ENCODE measurements at regions not wholly inside any gene's neighbourhood (a gene's known extent, or its start where the extent isn't known, plus 50 kb on each side); places are given as distances from the start of the nearest gene placed in this dataset.

DNA sequence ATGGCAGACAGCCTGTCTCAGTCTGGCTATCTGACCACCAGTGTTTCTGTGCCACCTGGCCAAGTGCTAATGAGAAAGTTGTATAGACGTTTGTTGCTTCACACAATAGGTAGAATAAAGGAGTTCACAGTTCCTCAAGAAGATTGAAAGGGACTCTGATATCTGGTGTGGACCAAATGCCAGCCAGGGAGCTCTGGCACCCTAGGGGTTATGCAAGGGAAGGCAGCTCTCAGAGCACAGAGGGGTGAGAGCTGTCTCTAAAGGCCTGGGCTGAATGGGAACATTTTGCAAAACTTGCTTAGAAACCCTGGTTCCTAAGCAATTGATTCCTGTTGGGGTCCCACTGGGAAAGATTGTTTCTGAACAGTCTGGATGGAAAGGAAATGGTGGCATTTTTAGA, 553.8 kb downstream of the EPHA4 start:
- TF ChIP-seq, protein P1, sequence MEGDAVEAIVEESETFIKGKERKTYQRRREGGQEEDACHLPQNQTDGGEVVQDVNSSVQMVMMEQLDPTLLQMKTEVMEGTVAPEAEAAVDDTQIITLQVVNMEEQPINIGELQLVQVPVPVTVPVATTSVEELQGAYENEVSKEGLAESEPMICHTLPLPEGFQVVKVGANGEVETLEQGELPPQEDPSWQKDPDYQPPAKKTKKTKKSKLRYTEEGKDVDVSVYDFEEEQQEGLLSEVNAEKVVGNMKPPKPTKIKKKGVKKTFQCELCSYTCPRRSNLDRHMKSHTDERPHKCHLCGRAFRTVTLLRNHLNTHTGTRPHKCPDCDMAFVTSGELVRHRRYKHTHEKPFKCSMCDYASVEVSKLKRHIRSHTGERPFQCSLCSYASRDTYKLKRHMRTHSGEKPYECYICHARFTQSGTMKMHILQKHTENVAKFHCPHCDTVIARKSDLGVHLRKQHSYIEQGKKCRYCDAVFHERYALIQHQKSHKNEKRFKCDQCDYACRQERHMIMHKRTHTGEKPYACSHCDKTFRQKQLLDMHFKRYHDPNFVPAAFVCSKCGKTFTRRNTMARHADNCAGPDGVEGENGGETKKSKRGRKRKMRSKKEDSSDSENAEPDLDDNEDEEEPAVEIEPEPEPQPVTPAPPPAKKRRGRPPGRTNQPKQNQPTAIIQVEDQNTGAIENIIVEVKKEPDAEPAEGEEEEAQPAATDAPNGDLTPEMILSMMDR (conservative IDR thresholded peaks at IDR 0.05; ENCODE audit: low read length) = no peak
- no peak for TF ChIP-seq EZH2phosphoT487 (IDR thresholded peaks at IDR 0.05; ENCODE audit: borderline replicate concordance)
- Histone ChIP-seq H3K9me2 (replicated peaks; ENCODE audit: low read depth, low read length) (no peaks in the 10 kb centered on the region), H3K4me1 (ENCODE audit: insufficient read depth, low read length, poor library complexity, severe bottlenecking) (peaks cover 6% of the 10 kb centered on the region), H3K9ac (ENCODE audit: low read depth, low read length, poor library complexity, severe bottlenecking) (no peak overlapping the region), H3K4me3 (ENCODE audit: low read length, poor library complexity, severe bottlenecking) (no peak overlapping the region), H3K4me2 (ENCODE audit: low read depth, low read length, poor library complexity, severe bottlenecking) (no peak overlapping the region), H4K20me1 (ENCODE audit: insufficient read depth, low read length, poor library complexity, severe bottlenecking) (no peaks in the 10 kb centered on the region), H3K79me2 (ENCODE audit: insufficient read depth, low read length) (no peaks in the 10 kb centered on the region), H3F3A (ENCODE audit: low read depth) (no peaks in the 10 kb centered on the region), H2AFZ (ENCODE audit: low read length) (no peak overlapping the region), H3K27me3 (ENCODE audit: insufficient read depth, low read length, poor library complexity, severe bottlenecking) (no peaks in the 10 kb centered on the region), H3K9me3 (ENCODE audit: insufficient read depth, low read depth, low read length) (no peaks in the 10 kb centered on the region), H3K36me3 (ENCODE audit: insufficient read depth, low read length) (no peaks in the 10 kb centered on the region)

DNA sequence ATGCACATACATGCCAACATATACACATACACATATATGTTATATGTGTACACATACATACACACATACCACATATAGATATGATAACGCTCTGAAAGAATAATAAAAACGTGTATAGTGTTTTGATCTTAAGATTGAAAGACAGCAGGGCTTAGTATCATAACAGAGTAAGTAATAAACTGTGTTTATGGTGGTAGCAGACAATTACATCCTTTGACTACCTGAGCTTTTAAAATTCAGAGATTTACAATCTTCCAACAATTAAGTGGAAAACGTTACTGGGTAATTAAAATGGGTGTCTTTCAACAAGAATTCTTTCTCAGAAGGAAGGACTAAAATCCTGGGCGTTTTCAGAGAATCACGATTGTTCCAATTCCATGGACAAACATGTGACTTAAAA, 552.4 kb downstream of the EPHA4 start:
- H3K79me2 ChIP-seq (ENCODE audit: insufficient read depth, low read length) = no peaks in the 10 kb centered on the region
- H3K9me2 ChIP-seq (replicated peaks; ENCODE audit: low read depth, low read length) = no peaks in the 10 kb centered on the region
- no peaks in the 10 kb centered on the region for H4K20me1 ChIP-seq (ENCODE audit: insufficient read depth, low read length, poor library complexity, severe bottlenecking)
- H3K9me3 ChIP-seq (ENCODE audit: insufficient read depth, low read depth, low read length) = no peaks in the 10 kb centered on the region
- H2AFZ ChIP-seq (ENCODE audit: low read length) = no peak overlapping the region
- H3K4me1 ChIP-seq (ENCODE audit: insufficient read depth, low read length, poor library complexity, severe bottlenecking) = peaks cover 4% of the 10 kb centered on the region
- no peaks in the 10 kb centered on the region for H3K36me3 ChIP-seq (ENCODE audit: insufficient read depth, low read length)
- TF ChIP-seq, protein P1 (conservative IDR thresholded peaks at IDR 0.05; ENCODE audit: low read length) = no peak
- TF ChIP-seq EZH2phosphoT487 (IDR thresholded peaks at IDR 0.05; ENCODE audit: borderline replicate concordance) = no peak
- H3K4me2 ChIP-seq (ENCODE audit: low read depth, low read length, poor library complexity, severe bottlenecking) = no peak overlapping the region
- H3F3A ChIP-seq (ENCODE audit: low read depth) = no peaks in the 10 kb centered on the region
- no peak overlapping the region for H3K4me3 ChIP-seq (ENCODE audit: low read length, poor library complexity, severe bottlenecking)
- H3K27me3 ChIP-seq (ENCODE audit: insufficient read depth, low read length, poor library complexity, severe bottlenecking) = no peaks in the 10 kb centered on the region
- no peak overlapping the region for H3K9ac ChIP-seq (ENCODE audit: low read depth, low read length, poor library complexity, severe bottlenecking)

DNA sequence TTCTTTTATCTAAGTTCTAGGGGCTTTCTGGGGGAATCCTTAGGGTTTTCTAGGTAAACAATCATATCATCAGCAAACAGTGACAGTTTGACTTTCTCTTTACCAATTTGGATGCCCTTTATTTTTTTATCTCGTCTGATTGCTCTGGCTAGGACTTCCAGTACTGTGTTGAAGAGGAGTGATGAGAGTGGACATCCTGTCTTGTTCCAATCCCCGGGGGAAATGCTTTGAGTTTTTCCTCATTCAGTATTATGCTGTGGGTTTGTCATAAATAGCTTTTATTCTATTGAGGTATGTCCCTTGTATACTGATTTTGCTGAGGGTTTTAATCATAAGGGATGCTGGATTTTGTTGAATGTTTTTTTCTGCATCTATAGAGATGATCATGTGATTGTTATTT, 549.5 kb downstream of the EPHA4 start:
- Histone ChIP-seq H2AFZ (ENCODE audit: low read length) (no peak overlapping the region), H3K9me3 (ENCODE audit: insufficient read depth, low read depth, low read length) (peaks cover 5% of the 10 kb centered on the region; the same call in 1 of the 2 replicates), H3K79me2 (ENCODE audit: insufficient read depth, low read length) (no peaks in the 10 kb centered on the region), H3K4me3 (ENCODE audit: low read length, poor library complexity, severe bottlenecking) (no peak overlapping the region), H3K27me3 (ENCODE audit: insufficient read depth, low read length, poor library complexity, severe bottlenecking) (no peaks in the 10 kb centered on the region), H3K9me2 (replicated peaks; ENCODE audit: low read depth, low read length) (no peaks in the 10 kb centered on the region), H3K9ac (ENCODE audit: low read depth, low read length, poor library complexity, severe bottlenecking) (no peak overlapping the region), H4K20me1 (ENCODE audit: insufficient read depth, low read length, poor library complexity, severe bottlenecking) (no peaks in the 10 kb centered on the region), H3K4me1 (ENCODE audit: insufficient read depth, low read length, poor library complexity, severe bottlenecking) (peaks cover 16% of the 10 kb centered on the region), H3F3A (ENCODE audit: low read depth) (no peaks in the 10 kb centered on the region), H3K4me2 (ENCODE audit: low read depth, low read length, poor library complexity, severe bottlenecking) (no peak overlapping the region), H3K36me3 (ENCODE audit: insufficient read depth, low read length) (no peaks in the 10 kb centered on the region)
- TF ChIP-seq, protein P1 (conservative IDR thresholded peaks at IDR 0.05; ENCODE audit: low read length) = no peak
- no peak for TF ChIP-seq EZH2phosphoT487 (IDR thresholded peaks at IDR 0.05; ENCODE audit: borderline replicate concordance)

All from Loucy (cell line).